ENCODE measurements at regions not wholly inside any gene's neighbourhood (a gene's known extent, or its start where the extent isn't known, plus 50 kb on each side); places are given as distances from the start of the nearest gene placed in this dataset.

GRCh38 chrX:758917-759316 lies 128.3 kb downstream of the SHOX start:
- no peak for ATAC-seq
- WGBS (ENCODE audit: missing lambda C conversion rate) = 10% methylated on average over 6 of the region's 6 CpGs
- H3K4me3 ChIP-seq = no peak overlapping the region
- ChIA-PET POLR2A (no interaction called here), CTCF (no interaction called here)
- FAIRE-seq = no peak
- no peak overlapping the region for H3K4me2 ChIP-seq
- no peak overlapping the region for H3K27ac ChIP-seq
- TF ChIP-seq JUN (IDR thresholded peaks at IDR 0.05) = no peak
- TF ChIP-seq SMC3 (IDR thresholded peaks at IDR 0.05) = no peak
- no peak for TF ChIP-seq JUNB (IDR thresholded peaks at IDR 0.05)
- no peak for TF ChIP-seq HMGXB4 (CRISPR knock-in tag; IDR thresholded peaks at IDR 0.05; ENCODE audit: borderline replicate concordance)
- TF ChIP-seq ZNF302 (CRISPR knock-in tag; IDR thresholded peaks at IDR 0.05) = no peak
- TF ChIP-seq BHLHE40 (IDR thresholded peaks at IDR 0.05; ENCODE audit: low read depth, low read length) = no peak
- no peak for TF ChIP-seq MYC (IDR thresholded peaks at IDR 0.05; ENCODE audit: borderline replicate concordance, low read length)
- TF ChIP-seq GATA3 (IDR thresholded peaks at IDR 0.05; ENCODE audit: borderline replicate concordance) = no peak
- no peak for TF ChIP-seq ATOH8 (CRISPR knock-in tag; IDR thresholded peaks at IDR 0.05; ENCODE audit: low read depth)
- no peak for TF ChIP-seq KDM1A (IDR thresholded peaks at IDR 0.05; ENCODE audit: low read depth)
- no peak for TF ChIP-seq POLR2AphosphoS2 (conservative IDR thresholded peaks at IDR 0.05; ENCODE audit: low read length)
- no peak for TF ChIP-seq TFCP2L1 (CRISPR knock-in tag; IDR thresholded peaks at IDR 0.05)
- no peak for TF ChIP-seq ZSCAN20 (CRISPR knock-in tag; IDR thresholded peaks at IDR 0.05)
- TF ChIP-seq ZFP36 (IDR thresholded peaks at IDR 0.05; ENCODE audit: borderline replicate concordance, partially characterized antibody) = no peak
- no peak for TF ChIP-seq POLR2A (IDR thresholded peaks at IDR 0.05; ENCODE audit: low read length)
- no peak for TF ChIP-seq RCOR1 (IDR thresholded peaks at IDR 0.05; ENCODE audit: low read depth, low read length)
- TF ChIP-seq RAD21 (conservative IDR thresholded peaks at IDR 0.05 in 1 of 2, IDR thresholded peaks at IDR 0.05 in 1 of 2) = no peak
- TF ChIP-seq CTCF (IDR thresholded peaks at IDR 0.05) = no peak
- TF ChIP-seq HES2 (IDR thresholded peaks at IDR 0.05) = no peak
- TF ChIP-seq EHF (CRISPR knock-in tag; IDR thresholded peaks at IDR 0.05) = no peak
- DNase-seq (ENCODE audit: low read depth in 1 of 2, low spot score in 1 of 2) = no peak
- H3K9me3 ChIP-seq = peaks cover 4% of the 10 kb centered on the region; the same call in 1 of the 3 replicates
- no peaks in the 10 kb centered on the region for H3K4me1 ChIP-seq

- no peaks in the 10 kb centered on the region for H3K9me3 ChIP-seq
- ChIA-PET POLR2A (no interaction called here), CTCF (no interaction called here)
- FAIRE-seq (no peak), ATAC-seq (no peak), DNase-seq (ENCODE audit: low read depth in 1 of 2, low spot score in 1 of 2) (no peak)
- WGBS (ENCODE audit: missing lambda C conversion rate) = 27% methylated on average over 9 of the region's 9 CpGs
- H3K27ac ChIP-seq = no peak overlapping the region
- no peak overlapping the region for H3K4me3 ChIP-seq
- TF ChIP-seq RFX5 (IDR thresholded peaks at IDR 0.05) = no peak
- no peak for TF ChIP-seq KDM1A (IDR thresholded peaks at IDR 0.05; ENCODE audit: low read depth)
- TF ChIP-seq FOXS1 (CRISPR knock-in tag; IDR thresholded peaks at IDR 0.05) = no peak
- TF ChIP-seq HDAC2 (IDR thresholded peaks at IDR 0.05) = no peak
- no peak for TF ChIP-seq HOXB13 (CRISPR knock-in tag; IDR thresholded peaks at IDR 0.05; ENCODE audit: low read depth)
- TF ChIP-seq MAX (IDR thresholded peaks at IDR 0.05) = no peak
- TF ChIP-seq CHD4 (IDR thresholded peaks at IDR 0.05; ENCODE audit: borderline replicate concordance) = no peak
- no peak for TF ChIP-seq CBX8 (IDR thresholded peaks at IDR 0.05)
- no peak for TF ChIP-seq ELK1 (IDR thresholded peaks at IDR 0.05; ENCODE audit: low read depth, low read length)
- TF ChIP-seq RCOR1 (IDR thresholded peaks at IDR 0.05; ENCODE audit: low read depth, low read length) = no peak
- TF ChIP-seq JUNB (IDR thresholded peaks at IDR 0.05) = no peak
- TF ChIP-seq PBX3 (IDR thresholded peaks at IDR 0.05) = no peak
- TF ChIP-seq EHMT2 (IDR thresholded peaks at IDR 0.05; ENCODE audit: low read depth) = no peak
- no peak for TF ChIP-seq KDM5A (IDR thresholded peaks at IDR 0.05)
- H3K4me1 ChIP-seq = no peaks in the 10 kb centered on the region
- H3K4me2 ChIP-seq = no peak overlapping the region
Observed at GRCh38 chrX:750812-751211, 120.2 kb downstream of the SHOX start.
